ENCODE measurements at regions not wholly inside any gene's neighbourhood (a gene's known extent, or its start where the extent isn't known, plus 50 kb on each side); places are given as distances from the start of the nearest gene placed in this dataset.

GRCh38 chrX:124229374-124229773 is 103.1 kb upstream of the TEX13D start:
- no peak for DNase-seq (ENCODE audit: low read depth, low spot score)
- no peaks in the 10 kb centered on the region for H3K27me3 Mint-ChIP-seq (ENCODE audit: low read depth)
- no peak for TF ChIP-seq CTCF (conservative IDR thresholded peaks at IDR 0.05)
- H3K36me3 Mint-ChIP-seq (ENCODE audit: low read depth): peaks cover under 1% of the 10 kb centered on the region
- no peaks in the 10 kb centered on the region for H3K9me3 Mint-ChIP-seq
- peak overlapping the region; percentile 96 for H3K27ac Mint-ChIP-seq (ENCODE audit: unreplicated experiment)
- H3K4me1 Mint-ChIP-seq: peaks cover 81% of the 10 kb centered on the region
- peak overlapping the region; percentile 38 for H3K4me3 Mint-ChIP-seq

- TF ChIP-seq CTCF (conservative IDR thresholded peaks at IDR 0.05): no peak
- Mint-ChIP-seq H3K9me3 (peaks cover 2% of the 10 kb centered on the region), H3K27me3 (ENCODE audit: low read depth) (no peaks in the 10 kb centered on the region), H3K27ac (ENCODE audit: unreplicated experiment) (peak overlapping the region; percentile 89), H3K36me3 (ENCODE audit: low read depth) (peaks cover 6% of the 10 kb centered on the region), H3K4me3 (peak overlapping the region; percentile 80), H3K4me1 (peaks cover 76% of the 10 kb centered on the region)
- DNase-seq (ENCODE audit: low read depth, low spot score): no peak
Measured at GRCh38 chrX:124230655-124231450, 101.6 kb upstream of the TEX13D start.

GRCh38 chrX:124231451-124231759 is 101.1 kb upstream of the TEX13D start:
- Mint-ChIP-seq H3K4me1 (peaks cover 70% of the 10 kb centered on the region), H3K27me3 (ENCODE audit: low read depth) (no peaks in the 10 kb centered on the region), H3K36me3 (ENCODE audit: low read depth) (peaks cover 6% of the 10 kb centered on the region), H3K4me3 (peak overlapping the region; percentile 73), H3K27ac (ENCODE audit: unreplicated experiment) (peak overlapping the region; percentile 89), H3K9me3 (peaks cover 2% of the 10 kb centered on the region)
- peak; percentile 25 for DNase-seq (ENCODE audit: low read depth, low spot score)
- no peak for TF ChIP-seq CTCF (conservative IDR thresholded peaks at IDR 0.05)

GRCh38 chrX:124232523-124233201 is 99.8 kb upstream of the TEX13D start:
- TF ChIP-seq CTCF (conservative IDR thresholded peaks at IDR 0.05): no peak
- DNase-seq (ENCODE audit: low read depth, low spot score): no peak
- peak overlapping the region; percentile 57 for H3K4me3 Mint-ChIP-seq
- peak overlapping the region; percentile 86 for H3K27ac Mint-ChIP-seq (ENCODE audit: unreplicated experiment)
- H3K27me3 Mint-ChIP-seq (ENCODE audit: low read depth): no peaks in the 10 kb centered on the region
- H3K9me3 Mint-ChIP-seq: peaks cover 2% of the 10 kb centered on the region
- H3K36me3 Mint-ChIP-seq (ENCODE audit: low read depth): peaks cover 6% of the 10 kb centered on the region
- peaks cover 62% of the 10 kb centered on the region for H3K4me1 Mint-ChIP-seq

GRCh38 chrX:124234348-124234747 is 98.1 kb upstream of the TEX13D start:
- Mint-ChIP-seq H3K27ac (ENCODE audit: unreplicated experiment) (peak overlapping the region; percentile 88), H3K4me1 (peaks cover 48% of the 10 kb centered on the region), H3K27me3 (ENCODE audit: low read depth) (no peaks in the 10 kb centered on the region), H3K36me3 (ENCODE audit: low read depth) (peaks cover 13% of the 10 kb centered on the region), H3K9me3 (peaks cover 2% of the 10 kb centered on the region), H3K4me3 (no peak overlapping the region)
- DNase-seq (ENCODE audit: low read depth, low spot score): no peak
- no peak for TF ChIP-seq CTCF (conservative IDR thresholded peaks at IDR 0.05)
